ENCODE measurements at regions not wholly inside any gene's neighbourhood (a gene's known extent, or its start where the extent isn't known, plus 50 kb on each side); places are given as distances from the start of the nearest gene placed in this dataset.
"Not testable (repeated sequence)": the region's sequence is repeated elsewhere in the genome, so short reads cannot be mapped to it uniquely, and the experiment has no call there.

DNA sequence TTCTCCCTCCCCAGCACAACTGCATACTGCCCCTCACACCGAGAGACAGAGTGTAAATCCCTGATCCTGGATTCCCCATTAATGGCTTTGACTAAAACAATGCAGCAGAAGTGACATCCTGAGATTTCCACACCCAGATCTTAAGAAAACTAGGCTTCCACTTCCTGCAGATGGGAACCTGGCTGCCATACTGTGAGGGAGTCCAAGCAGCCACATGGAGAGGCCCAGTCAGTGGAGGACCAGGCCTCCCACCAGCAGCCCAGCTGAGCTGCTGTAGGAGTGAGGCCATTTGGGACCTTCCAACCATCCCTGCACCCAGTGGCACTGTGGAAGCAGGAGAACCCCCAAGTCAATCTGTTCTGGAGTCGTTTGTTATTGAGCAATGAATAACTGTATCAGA is 120.6 kb downstream of the CRYAA start:
- no peak for DNase-seq (ENCODE audit: low read depth, low spot score)
- no peak for TF ChIP-seq EZH2 (IDR thresholded peaks at IDR 0.05)
- TF ChIP-seq FOXP2 (optimal IDR thresholded peaks at IDR 0.05; ENCODE audit: control extremely low read depth, extremely low read length, insufficient read depth), result no peak
- TF ChIP-seq POLR2AphosphoS5 (IDR thresholded peaks at IDR 0.05; ENCODE audit: borderline replicate concordance, low read depth, low read length), result no peak
- H3K36me3 ChIP-seq (ENCODE audit: insufficient read depth, low read length), result no peaks in the 10 kb centered on the region
- no peak overlapping the region for H3K4me3 ChIP-seq
- H3K9me3 ChIP-seq (ENCODE audit: low read depth, low read length), result no peaks in the 10 kb centered on the region
- H3K9ac ChIP-seq (ENCODE audit: insufficient read length), result no peak overlapping the region
- no peak overlapping the region for H3K27ac ChIP-seq

DNA sequence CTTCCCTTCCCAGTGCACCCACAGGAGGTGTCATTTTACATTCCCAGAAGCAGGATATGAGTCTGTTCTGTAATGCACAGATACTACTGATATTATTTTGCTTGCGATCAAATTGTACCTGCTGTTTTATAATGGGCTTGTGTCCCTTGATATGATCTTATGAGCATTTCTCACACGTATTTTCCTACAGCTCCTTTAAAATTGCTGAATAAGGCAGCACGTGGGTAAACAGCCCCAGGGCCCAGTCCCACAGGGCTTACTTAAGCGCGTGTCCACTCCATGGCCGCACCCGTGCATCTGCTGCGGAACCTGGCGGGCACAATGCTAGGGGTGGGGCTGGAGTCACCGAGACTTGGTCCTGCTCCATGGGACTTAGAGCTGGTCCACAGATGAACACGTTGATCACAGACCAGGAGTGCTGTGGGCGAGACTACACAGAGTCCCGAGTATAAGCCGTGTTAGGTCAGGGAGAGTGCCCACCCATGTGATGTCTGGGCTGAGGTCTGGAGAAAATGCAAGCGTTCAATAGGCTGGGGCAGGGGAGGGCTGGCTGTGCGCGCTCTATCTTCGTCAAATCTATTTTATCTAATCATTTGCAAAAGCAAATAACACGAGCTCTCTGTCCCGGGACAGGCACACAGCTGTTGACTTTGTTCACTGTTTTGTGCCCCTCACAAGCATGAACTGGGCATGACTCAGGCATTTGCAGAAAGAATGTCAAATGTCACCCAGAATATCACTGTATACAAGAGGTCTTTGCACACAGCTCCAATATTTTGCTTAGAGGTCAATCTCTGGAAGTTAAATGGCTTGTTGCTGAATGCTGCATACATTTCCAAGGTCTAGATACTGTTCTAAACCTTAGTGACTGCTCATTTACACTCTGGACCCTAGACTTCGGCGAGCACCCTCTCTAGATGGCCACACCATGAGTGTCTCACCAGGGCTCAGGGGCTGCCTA is 119.3 kb downstream of the CRYAA start:
- no peak for TF ChIP-seq POLR2AphosphoS5 (IDR thresholded peaks at IDR 0.05; ENCODE audit: borderline replicate concordance, low read depth, low read length)
- TF ChIP-seq FOXP2 (optimal IDR thresholded peaks at IDR 0.05; ENCODE audit: control extremely low read depth, extremely low read length, insufficient read depth), result no peak
- no peak for TF ChIP-seq EZH2 (IDR thresholded peaks at IDR 0.05)
- no peak for DNase-seq (ENCODE audit: low read depth, low spot score)
- H3K9ac ChIP-seq (ENCODE audit: insufficient read length), result no peak overlapping the region
- no peak overlapping the region for H3K4me3 ChIP-seq
- H3K36me3 ChIP-seq (ENCODE audit: insufficient read depth, low read length), result no peaks in the 10 kb centered on the region
- H3K27ac ChIP-seq, result no peak overlapping the region
- no peaks in the 10 kb centered on the region for H3K9me3 ChIP-seq (ENCODE audit: low read depth, low read length)

DNA sequence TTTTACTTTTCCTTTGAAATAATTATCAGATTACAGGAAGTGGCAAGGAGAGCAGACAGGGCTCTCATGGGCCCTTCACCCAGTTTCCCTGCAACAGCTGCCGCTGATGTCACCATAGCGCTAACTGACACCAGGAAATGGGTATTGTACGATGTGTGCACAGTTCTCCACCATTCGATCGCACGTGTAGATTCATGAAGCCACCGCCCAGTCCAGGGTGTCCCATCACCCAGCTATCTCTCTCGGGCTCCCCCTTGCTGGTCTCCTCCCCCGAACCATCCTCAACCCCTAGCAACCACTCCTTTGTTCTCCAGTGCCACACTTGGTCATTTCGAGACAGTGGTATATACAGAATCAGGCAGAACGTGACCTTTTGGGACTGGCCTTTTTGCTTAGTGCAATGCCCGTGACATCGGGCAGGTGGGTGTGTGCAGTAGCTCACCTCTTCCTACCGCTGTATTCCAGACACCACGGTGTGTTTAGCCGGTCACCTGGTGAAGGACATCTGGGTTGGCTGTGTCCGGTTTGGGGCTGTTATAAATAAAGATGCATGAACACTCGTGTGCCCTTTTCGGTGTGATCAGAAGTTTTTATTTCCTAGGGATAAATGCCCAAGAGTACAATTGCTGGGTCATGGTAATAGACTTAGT is 118.4 kb downstream of the CRYAA start:
- Histone ChIP-seq H3K27ac (no peak overlapping the region), H3K9ac (ENCODE audit: insufficient read length) (no peak overlapping the region), H3K36me3 (ENCODE audit: insufficient read depth, low read length) (no peaks in the 10 kb centered on the region), H3K9me3 (ENCODE audit: low read depth, low read length) (no peaks in the 10 kb centered on the region), H3K4me3 (no peak overlapping the region)
- TF ChIP-seq POLR2AphosphoS5 (IDR thresholded peaks at IDR 0.05; ENCODE audit: borderline replicate concordance, low read depth, low read length) (no peak), FOXP2 (optimal IDR thresholded peaks at IDR 0.05; ENCODE audit: control extremely low read depth, extremely low read length, insufficient read depth) (no peak), EZH2 (IDR thresholded peaks at IDR 0.05) (no peak)
- DNase-seq (ENCODE audit: low read depth, low spot score), result no peak

DNA sequence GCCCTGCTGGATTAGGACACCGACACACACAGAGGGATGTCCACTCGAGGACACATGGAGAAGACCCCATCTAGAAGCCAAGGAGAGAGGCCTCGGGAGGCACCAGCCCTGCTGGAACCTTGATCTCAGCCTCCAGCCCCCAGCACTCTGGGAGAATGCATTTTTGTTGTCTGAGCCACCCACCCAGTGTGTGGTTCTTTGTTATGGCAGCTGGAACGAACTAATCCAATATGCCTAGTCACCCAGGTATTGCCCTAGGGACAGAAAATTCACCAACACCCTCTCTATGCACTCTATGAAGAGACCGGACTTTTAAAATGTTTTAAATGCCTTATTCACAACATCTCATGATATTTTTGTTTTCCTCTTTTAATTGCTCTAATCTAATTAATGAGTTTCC is 117.4 kb downstream of the CRYAA start:
- H3K9ac ChIP-seq (ENCODE audit: insufficient read length), result no peak overlapping the region
- DNase-seq (ENCODE audit: low read depth, low spot score), result no peak

DNA sequence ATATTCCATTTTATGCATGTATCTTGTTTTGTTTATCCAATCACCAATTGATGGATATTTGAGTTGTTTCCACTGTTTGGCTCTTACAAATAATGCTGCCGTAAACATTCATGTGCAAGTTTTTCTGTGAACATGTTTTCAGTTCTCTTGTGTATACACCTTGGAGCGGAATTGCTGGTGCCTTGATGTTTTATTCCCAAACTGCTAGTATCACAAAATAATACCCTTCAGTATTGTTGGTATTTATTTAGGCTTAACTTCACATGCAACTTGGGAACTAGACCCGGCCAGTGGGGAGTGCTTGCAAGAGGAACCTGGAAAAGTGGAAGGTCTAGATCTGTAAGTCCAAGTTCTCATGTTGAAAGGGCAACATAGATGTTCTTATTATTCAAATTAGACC is 115.9 kb downstream of the CRYAA start:
- H3K36me3 ChIP-seq (ENCODE audit: insufficient read depth, low read length), result no peaks in the 10 kb centered on the region
- H3K27ac ChIP-seq, result no peak overlapping the region
- DNase-seq (ENCODE audit: low read depth, low spot score), result no peak
- no peak overlapping the region for H3K9ac ChIP-seq (ENCODE audit: insufficient read length)
- TF ChIP-seq FOXP2 (optimal IDR thresholded peaks at IDR 0.05; ENCODE audit: control extremely low read depth, extremely low read length, insufficient read depth) (no peak), POLR2AphosphoS5 (IDR thresholded peaks at IDR 0.05; ENCODE audit: borderline replicate concordance, low read depth, low read length) (no peak), EZH2 (IDR thresholded peaks at IDR 0.05) (no peak)
- no peaks in the 10 kb centered on the region for H3K9me3 ChIP-seq (ENCODE audit: low read depth, low read length)
- no peak overlapping the region for H3K4me3 ChIP-seq

More for the DNA sequence above, 117.4 kb downstream of the CRYAA start:
- no peak overlapping the region for H3K27ac ChIP-seq
- no peaks in the 10 kb centered on the region for H3K36me3 ChIP-seq (ENCODE audit: insufficient read depth, low read length)
- no peak overlapping the region for H3K4me3 ChIP-seq
- no peak for TF ChIP-seq EZH2 (IDR thresholded peaks at IDR 0.05)
- no peaks in the 10 kb centered on the region for H3K9me3 ChIP-seq (ENCODE audit: low read depth, low read length)

DNA sequence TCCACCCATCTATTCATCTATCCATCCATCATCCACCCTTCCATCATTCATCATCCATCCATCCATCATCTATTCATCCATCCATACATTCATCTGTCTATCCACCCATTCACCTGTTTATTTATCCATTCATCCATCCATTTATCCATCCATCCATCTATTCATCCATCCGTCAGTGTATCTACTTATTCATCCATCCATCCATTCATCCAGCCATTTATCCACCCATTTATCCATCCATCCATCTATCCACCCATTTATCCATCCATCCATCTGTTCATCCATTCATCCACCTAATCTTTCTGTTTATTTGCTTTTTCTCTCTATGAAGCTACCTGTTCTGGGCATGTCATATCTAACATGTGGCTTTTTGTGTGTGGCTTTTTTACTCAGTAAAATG is 115.4 kb downstream of the CRYAA start:
- no peak overlapping the region for H3K27ac ChIP-seq
- no peaks in the 10 kb centered on the region for H3K9me3 ChIP-seq (ENCODE audit: low read depth, low read length)
- no peaks in the 10 kb centered on the region for H3K36me3 ChIP-seq (ENCODE audit: insufficient read depth, low read length)
- H3K4me3 ChIP-seq, result no peak overlapping the region
- TF ChIP-seq POLR2AphosphoS5 (IDR thresholded peaks at IDR 0.05; ENCODE audit: borderline replicate concordance, low read depth, low read length) (no peak), EZH2 (IDR thresholded peaks at IDR 0.05) (no peak), FOXP2 (optimal IDR thresholded peaks at IDR 0.05; ENCODE audit: control extremely low read depth, extremely low read length, insufficient read depth) (no peak)
- H3K9ac ChIP-seq (ENCODE audit: insufficient read length), result no peak overlapping the region
- DNase-seq (ENCODE audit: low read depth, low spot score), result no peak

DNA sequence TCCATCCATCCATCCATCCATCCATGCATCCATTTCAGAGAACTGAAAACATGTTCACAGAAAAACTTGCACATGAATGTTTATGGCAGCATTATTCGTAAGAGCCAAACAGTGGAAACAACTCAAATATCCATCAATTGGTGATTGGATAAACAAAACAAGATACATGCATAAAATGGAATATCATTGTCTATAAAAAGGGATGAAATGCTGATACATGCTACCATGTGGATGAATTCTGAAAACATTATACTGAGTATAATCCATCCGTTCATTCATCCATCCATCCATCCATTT is 115.1 kb downstream of the CRYAA start:
- not testable (repeated sequence) for H3K9ac ChIP-seq (ENCODE audit: insufficient read length); H3K9me3 ChIP-seq (ENCODE audit: low read depth, low read length); H3K36me3 ChIP-seq (ENCODE audit: insufficient read depth, low read length); H3K4me3 ChIP-seq; H3K27ac ChIP-seq; DNase-seq (ENCODE audit: low read depth, low spot score)

DNA sequence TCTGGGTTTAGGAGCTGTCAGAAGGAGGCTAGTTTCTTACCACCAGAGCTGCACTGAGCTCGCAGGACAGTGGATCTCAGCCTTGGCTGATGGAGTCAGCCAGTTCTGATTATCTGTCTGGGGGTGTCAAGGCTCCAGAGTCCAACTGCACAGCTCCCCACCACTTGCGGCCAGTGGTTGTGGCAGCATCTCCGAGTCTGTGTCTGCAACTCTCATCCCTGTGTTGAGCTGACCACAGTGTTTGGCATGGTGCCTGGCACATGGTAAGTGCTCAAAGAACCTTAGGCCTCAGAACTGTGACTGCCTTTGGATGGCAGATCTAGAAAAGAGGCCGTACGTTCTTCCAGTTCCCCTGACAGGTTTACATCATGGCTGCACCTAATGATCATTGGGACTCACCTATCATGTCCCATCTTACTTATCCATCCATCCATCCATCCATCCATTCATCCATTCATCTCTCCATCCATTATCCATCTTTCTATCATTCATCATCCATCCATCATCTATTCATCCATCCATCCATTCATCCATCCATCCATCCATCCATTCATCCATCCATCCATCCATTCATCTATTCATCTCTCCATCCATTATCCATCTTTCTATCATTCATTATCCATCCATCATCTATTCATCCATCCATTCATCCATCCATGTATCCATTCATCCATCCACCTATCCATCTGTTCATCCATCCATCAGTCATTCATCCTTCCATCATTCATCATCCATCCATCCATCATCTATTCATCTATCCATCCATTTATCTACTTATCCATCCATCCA is 114.5 kb downstream of the CRYAA start:
- H3K4me3 ChIP-seq, result no peak overlapping the region
- H3K27ac ChIP-seq, result no peak overlapping the region
- H3K9ac ChIP-seq (ENCODE audit: insufficient read length), result no peak overlapping the region
- H3K36me3 ChIP-seq (ENCODE audit: insufficient read depth, low read length), result no peaks in the 10 kb centered on the region
- DNase-seq (ENCODE audit: low read depth, low spot score), result no peak
- TF ChIP-seq EZH2 (IDR thresholded peaks at IDR 0.05), result no peak
- TF ChIP-seq FOXP2 (optimal IDR thresholded peaks at IDR 0.05; ENCODE audit: control extremely low read depth, extremely low read length, insufficient read depth), result no peak
- no peaks in the 10 kb centered on the region for H3K9me3 ChIP-seq (ENCODE audit: low read depth, low read length)

All from SK-N-MC (cell line).